Osteoblast (primary cell): ENCODE measurements at regions not wholly inside any gene's neighbourhood (a gene's known extent, or its start where the extent isn't known, plus 50 kb on each side); places are given as distances from the start of the nearest gene placed in this dataset.

Source experiments
- DNase-seq: peaks from one replicate; pipeline ENCODE4 v3.0.0; 2011; ENCODE audit warnings: low spot score, mixed read lengths; ENCODE audit not compliant: insufficient read length; ENCODE audit errors: missing footprints
- H2AFZ ChIP-seq: 2 replicates; pipeline ENCODE4 v1.6.0; 2011; ENCODE audit warnings: mild to moderate bottlenecking, low read length
- H3K27ac ChIP-seq: 2 replicates; pipeline ENCODE4 v1.5.1; 2011; ENCODE audit warnings: mild to moderate bottlenecking, low read depth, low read length, moderate library complexity
- H3K27me3 ChIP-seq: 2 replicates; pipeline ENCODE4 v1.6.0; 2012; ENCODE audit warnings: mild to moderate bottlenecking, control low read depth, inconsistent platforms, low read length, moderate library complexity; ENCODE audit not compliant: insufficient read depth
- H3K36me3 ChIP-seq: 2 replicates; pipeline ENCODE4 v1.5.1; 2011; ENCODE audit warnings: mild to moderate bottlenecking, low read length, control low read depth, moderate library complexity; ENCODE audit not compliant: insufficient read depth
- H3K4me1 ChIP-seq: 2 replicates; pipeline ENCODE4 v1.5.1; 2011; ENCODE audit warnings: mild to moderate bottlenecking, low read length, control low read depth, moderate library complexity; ENCODE audit not compliant: insufficient read depth
- H3K4me2 ChIP-seq: 2 replicates; pipeline ENCODE4 v1.6.0; 2011; ENCODE audit warnings: mild to moderate bottlenecking, low read length; ENCODE audit not compliant: insufficient read depth
- H3K4me3 ChIP-seq: fragments of 200-600 bp; sonication (generic); 3 replicates; pipeline ENCODE4 v1.5.1; 2012; ENCODE audit warnings: mild to moderate bottlenecking, low read length, inconsistent platforms; ENCODE audit not compliant: insufficient read depth
- H3K79me2 ChIP-seq: 2 replicates; pipeline ENCODE4 v1.6.0; 2012; ENCODE audit warnings: mild to moderate bottlenecking, low read length, control low read depth, inconsistent platforms; ENCODE audit not compliant: insufficient read depth
- H3K9me3 ChIP-seq: 2 replicates; pipeline ENCODE4 v1.5.1; 2011; ENCODE audit warnings: low read depth, low read length, control low read depth
- H4K20me1 ChIP-seq: 2 replicates; pipeline ENCODE4 v1.6.0; 2012; ENCODE audit warnings: mild to moderate bottlenecking, low read length, control low read depth; ENCODE audit not compliant: insufficient read depth
- CTCF ChIP-seq: IDR thresholded peaks from 2 replicates; pipeline ENCODE4 v1.5.1; 2011; ENCODE audit warnings: mild to moderate bottlenecking, low read depth, low read length, moderate library complexity; ENCODE audit errors: extremely low read depth

- no peak for TF ChIP-seq CTCF
- peak; percentile 64 for DNase-seq
- no peaks in the 10 kb centered on the region for H3K9me3 ChIP-seq
- H3K27me3 ChIP-seq: peaks cover 15% of the 10 kb centered on the region
- no peak overlapping the region for H3K4me2 ChIP-seq
- H3K27ac ChIP-seq: no peak overlapping the region
- peaks cover 4% of the 10 kb centered on the region for H3K4me1 ChIP-seq
- H3K36me3 ChIP-seq: no peaks in the 10 kb centered on the region
- H2AFZ ChIP-seq: no peak overlapping the region
- H4K20me1 ChIP-seq: no peaks in the 10 kb centered on the region
- no peaks in the 10 kb centered on the region for H3K79me2 ChIP-seq
- H3K4me3 ChIP-seq: no peak overlapping the region
Observed at GRCh38 chr16:87040169-87041117, 276.7 kb downstream of the C16orf95 start.

- no peak overlapping the region for H3K27ac ChIP-seq
- no peak for TF ChIP-seq CTCF
- no peak overlapping the region for H3K4me3 ChIP-seq
- peaks cover 15% of the 10 kb centered on the region for H3K27me3 ChIP-seq
- H3K4me2 ChIP-seq: no peak overlapping the region
- no peaks in the 10 kb centered on the region for H3K79me2 ChIP-seq
- peaks cover 4% of the 10 kb centered on the region for H3K4me1 ChIP-seq
- peak; percentile 52 for DNase-seq
- H3K9me3 ChIP-seq: no peaks in the 10 kb centered on the region
- no peak overlapping the region for H2AFZ ChIP-seq
- H4K20me1 ChIP-seq: no peaks in the 10 kb centered on the region
- H3K36me3 ChIP-seq: no peaks in the 10 kb centered on the region
Observed at GRCh38 chr16:87041286-87041685, 275.9 kb downstream of the C16orf95 start.

DNA sequence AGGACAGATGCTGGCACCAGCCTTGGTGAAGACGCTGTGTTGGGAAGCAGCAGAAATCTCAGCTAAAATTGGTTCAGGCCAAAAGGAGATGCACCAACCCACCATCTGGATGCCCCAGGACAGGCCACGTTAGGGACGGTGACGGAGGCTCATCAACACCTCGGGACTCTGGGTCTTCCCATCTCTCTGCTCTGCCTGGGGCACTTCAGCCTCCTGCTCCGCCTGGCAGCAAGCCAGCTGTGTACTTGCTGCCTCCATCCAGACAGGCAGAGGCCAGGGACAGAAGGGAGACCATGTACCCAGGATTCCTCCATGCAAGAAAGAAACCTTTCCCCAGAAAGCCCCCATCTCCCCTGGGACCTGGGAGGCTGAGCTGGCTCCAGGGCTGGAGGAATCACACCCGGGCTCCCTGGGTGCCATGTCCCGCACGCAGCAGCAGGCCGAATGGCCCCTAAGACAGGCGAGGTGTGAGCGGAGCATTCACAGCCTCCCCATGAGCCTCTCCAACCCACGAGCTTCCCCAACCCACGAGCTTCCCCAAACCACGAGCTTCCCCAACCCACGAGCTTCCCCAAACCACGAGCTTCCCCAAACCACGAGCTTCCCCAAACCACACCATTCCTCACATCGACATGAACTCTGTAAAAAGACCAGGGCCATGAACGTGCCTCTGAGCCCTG lies 274.5 kb downstream of the C16orf95 start:
- no peaks in the 10 kb centered on the region for H3K36me3 ChIP-seq
- H3K4me3 ChIP-seq: no peak overlapping the region
- peak; percentile 84 for DNase-seq
- peaks cover 4% of the 10 kb centered on the region for H3K4me1 ChIP-seq
- no peak overlapping the region for H3K4me2 ChIP-seq
- H2AFZ ChIP-seq: no peak overlapping the region
- no peak for TF ChIP-seq CTCF
- H4K20me1 ChIP-seq: no peaks in the 10 kb centered on the region
- no peaks in the 10 kb centered on the region for H3K79me2 ChIP-seq
- no peak overlapping the region for H3K27ac ChIP-seq
- H3K9me3 ChIP-seq: no peaks in the 10 kb centered on the region
- H3K27me3 ChIP-seq: peaks cover 15% of the 10 kb centered on the region
